ENCODE measurements at regions not wholly inside any gene's neighbourhood (a gene's known extent, or its start where the extent isn't known, plus 50 kb on each side); places are given as distances from the start of the nearest gene placed in this dataset.
A peak's percentile ranks its signal among the peaks of the same experiment; 100 is the strongest.

GRCh38 chr18:8536231-8536630, 73.0 kb upstream of the RAB12 start:
- no peak overlapping the region for H3K4me3 ChIP-seq (ENCODE audit: low read length)
- DNase-seq (ENCODE audit: low read depth), result no peak
- TF ChIP-seq CTCF (conservative IDR thresholded peaks at IDR 0.05; ENCODE audit: low read length), result no peak

DNA sequence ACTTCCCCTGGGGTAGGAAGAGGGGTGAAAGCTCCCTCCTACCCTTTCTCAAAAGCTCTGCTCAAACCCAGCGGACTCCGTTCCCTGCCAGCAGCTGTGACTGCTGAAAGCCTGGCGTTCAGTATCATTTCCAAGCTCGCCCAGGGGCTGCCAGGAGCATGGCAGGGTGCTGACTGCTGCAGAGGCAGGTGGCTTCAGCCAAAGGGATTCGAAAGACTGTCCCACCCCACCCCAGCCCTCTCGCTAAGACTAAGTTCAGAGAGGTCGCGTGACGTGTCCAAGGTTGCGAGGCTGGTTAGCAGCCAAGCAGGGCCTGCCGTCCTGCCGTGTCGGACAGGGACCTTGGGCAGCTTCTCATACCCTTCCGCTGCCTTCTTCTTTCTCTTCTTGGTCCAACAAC, 72.3 kb upstream of the RAB12 start:
- H3K4me3 ChIP-seq (ENCODE audit: low read length), result no peak overlapping the region
- no peak for DNase-seq (ENCODE audit: low read depth)
- TF ChIP-seq CTCF (conservative IDR thresholded peaks at IDR 0.05; ENCODE audit: low read length), result no peak

DNA sequence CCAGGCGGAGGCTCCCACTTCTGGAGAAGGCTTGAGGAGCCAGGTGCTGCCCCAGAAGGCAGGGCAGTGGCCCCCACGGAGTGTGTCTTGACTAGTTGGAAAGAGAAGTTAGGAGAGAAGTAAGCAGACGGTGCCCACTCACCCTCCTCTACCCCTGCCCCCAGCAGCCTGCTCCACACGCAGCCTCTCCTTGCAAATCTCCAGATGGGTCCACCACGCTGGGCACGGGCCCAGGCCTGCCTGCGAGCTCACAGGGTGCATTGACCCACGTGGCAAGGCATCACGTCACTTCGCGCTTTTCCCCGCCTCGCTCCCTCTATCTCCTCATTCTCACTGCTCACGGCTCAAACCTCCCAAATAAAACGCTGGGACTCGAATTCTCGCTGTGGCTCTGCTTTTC, 71.8 kb upstream of the RAB12 start:
- TF ChIP-seq CTCF (conservative IDR thresholded peaks at IDR 0.05; ENCODE audit: low read length), result no peak
- H3K4me3 ChIP-seq (ENCODE audit: low read length), result no peak overlapping the region
- no peak for DNase-seq (ENCODE audit: low read depth)

DNA sequence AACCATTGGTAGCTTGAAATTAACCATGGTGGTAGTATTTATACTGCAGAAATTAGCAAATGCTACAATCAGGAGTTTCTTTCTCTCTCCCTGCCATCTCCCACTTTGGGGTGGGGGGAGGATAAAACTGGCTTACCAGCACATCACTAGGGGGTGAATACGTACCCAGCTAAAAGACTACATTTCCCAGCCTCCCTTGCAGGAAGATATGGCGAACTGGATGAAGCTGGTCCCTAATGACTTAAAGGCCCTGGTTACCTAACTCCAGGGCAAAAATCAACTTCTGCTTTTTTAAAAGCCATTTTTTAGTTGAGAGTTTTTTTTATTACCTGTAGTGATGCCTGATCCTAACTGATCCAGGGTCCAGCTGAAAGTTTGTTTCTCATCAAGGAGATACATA, 70.3 kb upstream of the RAB12 start:
- TF ChIP-seq CTCF (conservative IDR thresholded peaks at IDR 0.05; ENCODE audit: low read length), result no peak
- no peak for DNase-seq (ENCODE audit: low read depth)
- H3K4me3 ChIP-seq (ENCODE audit: low read length), result no peak overlapping the region

- H3K4me3 ChIP-seq (ENCODE audit: low read length), result no peak overlapping the region
- no peak for TF ChIP-seq CTCF (conservative IDR thresholded peaks at IDR 0.05; ENCODE audit: low read length)
These were observed 62.6 kb upstream of the RAB12 start for GRCh38 chr18:8546677-8547076.

GRCh38 chr18:8548186-8548585, 61.1 kb upstream of the RAB12 start:
- peak; percentile 58 for DNase-seq (ENCODE audit: low read depth)
- TF ChIP-seq CTCF (conservative IDR thresholded peaks at IDR 0.05; ENCODE audit: low read length), result no peak
- no peak overlapping the region for H3K4me3 ChIP-seq (ENCODE audit: low read length)

More at GRCh38 chr18:8546677-8547076, 62.6 kb upstream of the RAB12 start:
- no peak for DNase-seq (ENCODE audit: low read depth)

- DNase-seq (ENCODE audit: low read depth), result no peak
- no peak for TF ChIP-seq CTCF (conservative IDR thresholded peaks at IDR 0.05; ENCODE audit: low read length)
- no peak overlapping the region for H3K4me3 ChIP-seq (ENCODE audit: low read length)
These were observed 59.9 kb upstream of the RAB12 start for GRCh38 chr18:8549254-8549757.
